H1 (cell line): ENCODE measurements at regions not wholly inside any gene's neighbourhood (a gene's known extent, or its start where the extent isn't known, plus 50 kb on each side); places are given as distances from the start of the nearest gene placed in this dataset.

Source experiments
- RBBP5 ChIP-seq: IDR thresholded peaks from 2 replicates; pipeline ENCODE4 v1.7.1; 2012; ENCODE audit warnings: low read depth, mild to moderate bottlenecking, inconsistent platforms, low read length, moderate library complexity, borderline replicate concordance
- TAF7 ChIP-seq: optimal IDR thresholded peaks from 2 replicates; pipeline ENCODE3; 2011; ENCODE audit warnings: low read depth, mild to moderate bottlenecking, inconsistent platforms, low read length, moderate library complexity, borderline replicate concordance
- TEAD4 ChIP-seq: IDR thresholded peaks from 2 replicates; pipeline ENCODE4 v1.6.1; 2012; ENCODE audit warnings: low read depth, low read length, inconsistent platforms, mixed read lengths
- TF ChIP-seq, protein P1 (sequence below): fragments of 300-600 bp; sonication (generic); IDR thresholded peaks from 2 replicates; pipeline ENCODE4 v1.7.1; 2012; ENCODE audit warnings: low read length, moderate library complexity, mild to moderate bottlenecking, inconsistent platforms; ENCODE audit not compliant: insufficient replicate concordance
- TF ChIP-seq, protein P2 (sequence below): IDR thresholded peaks from 2 replicates; pipeline ENCODE4 v1.6.1; 2011; ENCODE audit warnings: low read length, improper control_type of control experiment
- TF ChIP-seq, protein P3 (sequence below): IDR thresholded peaks from 2 replicates; pipeline ENCODE4 v1.6.1; 2012; ENCODE audit warnings: inconsistent platforms

DNA sequence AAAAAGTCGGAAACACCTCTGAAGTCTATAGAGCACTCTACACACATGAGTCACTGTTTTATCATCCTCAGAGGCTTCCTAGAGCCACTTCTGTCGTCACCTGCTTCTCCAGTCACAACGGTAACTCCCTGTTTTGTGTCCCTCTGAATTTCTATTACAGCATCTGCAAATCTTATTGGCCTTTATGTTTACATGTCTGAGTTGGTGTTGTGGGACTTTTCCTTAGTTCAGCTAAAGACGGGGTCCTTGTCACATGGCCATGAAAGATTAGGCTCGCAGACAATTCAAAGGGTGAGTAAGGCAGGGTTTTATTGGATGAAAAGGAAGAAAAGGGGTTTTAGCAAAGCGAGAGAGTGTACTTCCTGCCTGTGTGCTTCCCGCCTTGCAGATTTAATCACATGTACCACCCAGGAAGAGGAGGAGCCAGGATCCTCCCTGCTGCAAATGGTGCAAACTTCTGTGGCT lies 185.6 kb downstream of the LPIN1 start (continued):
- TF ChIP-seq, protein P1, sequence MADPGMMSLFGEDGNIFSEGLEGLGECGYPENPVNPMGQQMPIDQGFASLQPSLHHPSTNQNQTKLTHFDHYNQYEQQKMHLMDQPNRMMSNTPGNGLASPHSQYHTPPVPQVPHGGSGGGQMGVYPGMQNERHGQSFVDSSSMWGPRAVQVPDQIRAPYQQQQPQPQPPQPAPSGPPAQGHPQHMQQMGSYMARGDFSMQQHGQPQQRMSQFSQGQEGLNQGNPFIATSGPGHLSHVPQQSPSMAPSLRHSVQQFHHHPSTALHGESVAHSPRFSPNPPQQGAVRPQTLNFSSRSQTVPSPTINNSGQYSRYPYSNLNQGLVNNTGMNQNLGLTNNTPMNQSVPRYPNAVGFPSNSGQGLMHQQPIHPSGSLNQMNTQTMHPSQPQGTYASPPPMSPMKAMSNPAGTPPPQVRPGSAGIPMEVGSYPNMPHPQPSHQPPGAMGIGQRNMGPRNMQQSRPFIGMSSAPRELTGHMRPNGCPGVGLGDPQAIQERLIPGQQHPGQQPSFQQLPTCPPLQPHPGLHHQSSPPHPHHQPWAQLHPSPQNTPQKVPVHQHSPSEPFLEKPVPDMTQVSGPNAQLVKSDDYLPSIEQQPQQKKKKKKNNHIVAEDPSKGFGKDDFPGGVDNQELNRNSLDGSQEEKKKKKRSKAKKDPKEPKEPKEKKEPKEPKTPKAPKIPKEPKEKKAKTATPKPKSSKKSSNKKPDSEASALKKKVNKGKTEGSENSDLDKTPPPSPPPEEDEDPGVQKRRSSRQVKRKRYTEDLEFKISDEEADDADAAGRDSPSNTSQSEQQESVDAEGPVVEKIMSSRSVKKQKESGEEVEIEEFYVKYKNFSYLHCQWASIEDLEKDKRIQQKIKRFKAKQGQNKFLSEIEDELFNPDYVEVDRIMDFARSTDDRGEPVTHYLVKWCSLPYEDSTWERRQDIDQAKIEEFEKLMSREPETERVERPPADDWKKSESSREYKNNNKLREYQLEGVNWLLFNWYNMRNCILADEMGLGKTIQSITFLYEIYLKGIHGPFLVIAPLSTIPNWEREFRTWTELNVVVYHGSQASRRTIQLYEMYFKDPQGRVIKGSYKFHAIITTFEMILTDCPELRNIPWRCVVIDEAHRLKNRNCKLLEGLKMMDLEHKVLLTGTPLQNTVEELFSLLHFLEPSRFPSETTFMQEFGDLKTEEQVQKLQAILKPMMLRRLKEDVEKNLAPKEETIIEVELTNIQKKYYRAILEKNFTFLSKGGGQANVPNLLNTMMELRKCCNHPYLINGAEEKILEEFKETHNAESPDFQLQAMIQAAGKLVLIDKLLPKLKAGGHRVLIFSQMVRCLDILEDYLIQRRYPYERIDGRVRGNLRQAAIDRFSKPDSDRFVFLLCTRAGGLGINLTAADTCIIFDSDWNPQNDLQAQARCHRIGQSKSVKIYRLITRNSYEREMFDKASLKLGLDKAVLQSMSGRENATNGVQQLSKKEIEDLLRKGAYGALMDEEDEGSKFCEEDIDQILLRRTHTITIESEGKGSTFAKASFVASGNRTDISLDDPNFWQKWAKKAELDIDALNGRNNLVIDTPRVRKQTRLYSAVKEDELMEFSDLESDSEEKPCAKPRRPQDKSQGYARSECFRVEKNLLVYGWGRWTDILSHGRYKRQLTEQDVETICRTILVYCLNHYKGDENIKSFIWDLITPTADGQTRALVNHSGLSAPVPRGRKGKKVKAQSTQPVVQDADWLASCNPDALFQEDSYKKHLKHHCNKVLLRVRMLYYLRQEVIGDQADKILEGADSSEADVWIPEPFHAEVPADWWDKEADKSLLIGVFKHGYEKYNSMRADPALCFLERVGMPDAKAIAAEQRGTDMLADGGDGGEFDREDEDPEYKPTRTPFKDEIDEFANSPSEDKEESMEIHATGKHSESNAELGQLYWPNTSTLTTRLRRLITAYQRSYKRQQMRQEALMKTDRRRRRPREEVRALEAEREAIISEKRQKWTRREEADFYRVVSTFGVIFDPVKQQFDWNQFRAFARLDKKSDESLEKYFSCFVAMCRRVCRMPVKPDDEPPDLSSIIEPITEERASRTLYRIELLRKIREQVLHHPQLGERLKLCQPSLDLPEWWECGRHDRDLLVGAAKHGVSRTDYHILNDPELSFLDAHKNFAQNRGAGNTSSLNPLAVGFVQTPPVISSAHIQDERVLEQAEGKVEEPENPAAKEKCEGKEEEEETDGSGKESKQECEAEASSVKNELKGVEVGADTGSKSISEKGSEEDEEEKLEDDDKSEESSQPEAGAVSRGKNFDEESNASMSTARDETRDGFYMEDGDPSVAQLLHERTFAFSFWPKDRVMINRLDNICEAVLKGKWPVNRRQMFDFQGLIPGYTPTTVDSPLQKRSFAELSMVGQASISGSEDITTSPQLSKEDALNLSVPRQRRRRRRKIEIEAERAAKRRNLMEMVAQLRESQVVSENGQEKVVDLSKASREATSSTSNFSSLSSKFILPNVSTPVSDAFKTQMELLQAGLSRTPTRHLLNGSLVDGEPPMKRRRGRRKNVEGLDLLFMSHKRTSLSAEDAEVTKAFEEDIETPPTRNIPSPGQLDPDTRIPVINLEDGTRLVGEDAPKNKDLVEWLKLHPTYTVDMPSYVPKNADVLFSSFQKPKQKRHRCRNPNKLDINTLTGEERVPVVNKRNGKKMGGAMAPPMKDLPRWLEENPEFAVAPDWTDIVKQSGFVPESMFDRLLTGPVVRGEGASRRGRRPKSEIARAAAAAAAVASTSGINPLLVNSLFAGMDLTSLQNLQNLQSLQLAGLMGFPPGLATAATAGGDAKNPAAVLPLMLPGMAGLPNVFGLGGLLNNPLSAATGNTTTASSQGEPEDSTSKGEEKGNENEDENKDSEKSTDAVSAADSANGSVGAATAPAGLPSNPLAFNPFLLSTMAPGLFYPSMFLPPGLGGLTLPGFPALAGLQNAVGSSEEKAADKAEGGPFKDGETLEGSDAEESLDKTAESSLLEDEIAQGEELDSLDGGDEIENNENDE = no peak
- TF ChIP-seq TEAD4 (no peak), TAF7 (no peak), RBBP5 (no peak)
- TF ChIP-seq, protein P2, sequence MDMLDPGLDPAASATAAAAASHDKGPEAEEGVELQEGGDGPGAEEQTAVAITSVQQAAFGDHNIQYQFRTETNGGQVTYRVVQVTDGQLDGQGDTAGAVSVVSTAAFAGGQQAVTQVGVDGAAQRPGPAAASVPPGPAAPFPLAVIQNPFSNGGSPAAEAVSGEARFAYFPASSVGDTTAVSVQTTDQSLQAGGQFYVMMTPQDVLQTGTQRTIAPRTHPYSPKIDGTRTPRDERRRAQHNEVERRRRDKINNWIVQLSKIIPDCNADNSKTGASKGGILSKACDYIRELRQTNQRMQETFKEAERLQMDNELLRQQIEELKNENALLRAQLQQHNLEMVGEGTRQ = no peak
- TF ChIP-seq, protein P3, sequence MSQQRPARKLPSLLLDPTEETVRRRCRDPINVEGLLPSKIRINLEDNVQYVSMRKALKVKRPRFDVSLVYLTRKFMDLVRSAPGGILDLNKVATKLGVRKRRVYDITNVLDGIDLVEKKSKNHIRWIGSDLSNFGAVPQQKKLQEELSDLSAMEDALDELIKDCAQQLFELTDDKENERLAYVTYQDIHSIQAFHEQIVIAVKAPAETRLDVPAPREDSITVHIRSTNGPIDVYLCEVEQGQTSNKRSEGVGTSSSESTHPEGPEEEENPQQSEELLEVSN = peak; percentile 68; the same call in 1 of the 2 replicates
